DMS 273 treated with DMSO at 0.1 percent for 48 hours (cell line): ENCODE measurements at regions not wholly inside any gene's neighbourhood (a gene's known extent, or its start where the extent isn't known, plus 50 kb on each side); places are given as distances from the start of the nearest gene placed in this dataset.
"Not testable (repeated sequence)": the region's sequence is repeated elsewhere in the genome, so short reads cannot be mapped to it uniquely, and the experiment has no call there.

Experiments
- DNase-seq: peaks from one replicate; lab custom pipeline; 2025; lab: John Stamatoyannopoulos, UW

- no peak for DNase-seq
Observed at GRCh38 chr2:83143946-83144345, 1315.1 kb downstream of the SUCLG1 start.

GRCh38 chr2:83142934-83143333 is 1316.1 kb downstream of the SUCLG1 start:
- DNase-seq: no peak

- no peak for DNase-seq
Observed at GRCh38 chr2:83115606-83116005, 1343.5 kb downstream of the SUCLG1 start.

GRCh38 chr2:83115155-83115554 is 1343.9 kb downstream of the SUCLG1 start:
- no peak for DNase-seq

GRCh38 chr2:83113953-83114352 is 1345.1 kb downstream of the SUCLG1 start:
- no peak for DNase-seq

GRCh38 chr2:83112858-83113257 is 1346.2 kb downstream of the SUCLG1 start:
- DNase-seq: no peak

GRCh38 chr2:83109284-83109683 is 1349.8 kb downstream of the SUCLG1 start:
- no peak for DNase-seq

GRCh38 chr2:83106853-83107252 is 1352.2 kb downstream of the SUCLG1 start:
- DNase-seq: no peak

GRCh38 chr2:83104202-83104601 is 1354.9 kb downstream of the SUCLG1 start:
- DNase-seq: no peak

GRCh38 chr2:83103613-83104012 is 1355.5 kb downstream of the SUCLG1 start:
- DNase-seq: no peak

- not testable (repeated sequence) for DNase-seq
Observed at GRCh38 chr2:83089051-83089450, 1370.0 kb downstream of the SUCLG1 start.

- DNase-seq: no peak
Observed at GRCh38 chr2:83085869-83086268, 1373.2 kb downstream of the SUCLG1 start.

GRCh38 chr2:83081826-83082690 is 1377.0 kb downstream of the SUCLG1 start:
- no peak for DNase-seq

GRCh38 chr2:83079007-83079406 is 1380.1 kb downstream of the SUCLG1 start:
- no peak for DNase-seq

GRCh38 chr2:83072767-83073166 is 1386.3 kb downstream of the SUCLG1 start:
- DNase-seq: no peak

GRCh38 chr2:83071914-83072313 is 1387.2 kb downstream of the SUCLG1 start:
- no peak for DNase-seq

GRCh38 chr2:83071352-83071751 is 1387.7 kb downstream of the SUCLG1 start:
- DNase-seq: no peak

GRCh38 chr2:83069724-83070123 is 1389.4 kb downstream of the SUCLG1 start:
- DNase-seq: no peak

- no peak for DNase-seq
Observed at GRCh38 chr2:83068714-83069113, 1390.4 kb downstream of the SUCLG1 start.

- DNase-seq: no peak
Observed at GRCh38 chr2:83067947-83068346, 1391.1 kb downstream of the SUCLG1 start.

- DNase-seq: no peak
Observed at GRCh38 chr2:83063933-83064332, 1395.1 kb downstream of the SUCLG1 start.

GRCh38 chr2:83063511-83063910 is 1395.6 kb downstream of the SUCLG1 start:
- DNase-seq: no peak

GRCh38 chr2:83058683-83059082 is 1400.4 kb downstream of the SUCLG1 start:
- DNase-seq: no peak
